GM12878 (cell line): ENCODE measurements at regions not wholly inside any gene's neighbourhood (a gene's known extent, or its start where the extent isn't known, plus 50 kb on each side); places are given as distances from the start of the nearest gene placed in this dataset.

ENCODE experiments used
- ATAC-seq: fragments of 200-7000 bp; cut with Tn5 transposase; 3 replicates; pipeline ENCODE4 v1.9.1; 2020; ENCODE audit warnings: mild to moderate bottlenecking, moderate library complexity
- BruUV-seq: library from RNA; stranded (reverse); fragments of 400-500 nt; replicated peaks from 2 replicates; lab custom pipeline; 2021; lab: Mats Ljungman, UMichigan
- CTCF ChIA-PET: fragments of 300-600 bp; sonication (Branson Sonifier 250); formaldehyde crosslinking; extraction: SDS; loops from one replicate; lab custom pipeline; 2021; ENCODE audit warnings: inconsistent platforms; lab: Yijun Ruan, JAX
- POLR2A ChIA-PET: fragments of 350-600 bp; formaldehyde crosslinking; extraction: SDS; loops from one replicate; lab custom pipeline; 2021; ENCODE audit warnings: inconsistent platforms; lab: Charles Lee
- RAD21 ChIA-PET: fragments of 300-600 bp; sonication (Branson Sonifier 250); formaldehyde crosslinking; loops from one replicate; lab custom pipeline; 2023; ENCODE audit warnings: antibody characterized with exemption; ENCODE audit not compliant: unreplicated experiment; lab: Charles Lee
- SMC1A ChIA-PET: fragments of 300-600 bp; sonication (Branson Sonifier 250); formaldehyde crosslinking; loops from one replicate; lab custom pipeline; 2023; ENCODE audit not compliant: unreplicated experiment, uncharacterized antibody; lab: Charles Lee
- DNase-seq: peaks from one replicate; pipeline ENCODE4 v3.0.0-alpha.2; 2011; ENCODE audit warnings: low read depth, low spot score
- FAIRE-seq: peaks from 3 replicates; lab custom pipeline; 2011; peaks lifted over from hg19 to GRCh38; lab: Jason Lieb, UNC
- H2AFZ ChIP-seq: 2 replicates; pipeline ENCODE4 v1.6.0; 2011; ENCODE audit warnings: low read depth, low read length, control low read depth; ENCODE audit not compliant: control insufficient read depth
- H3K27ac ChIP-seq: 2 replicates; pipeline ENCODE4 v1.5.1; 2011; ENCODE audit warnings: control low read depth; ENCODE audit not compliant: control insufficient read depth, insufficient read depth
- H3K27me3 ChIP-seq, 2 experiments: replicated peaks in 1 of 2; 2 replicates each; pipeline versions ENCODE4 v1.6.0 to v1.6.1; 2011; ENCODE audit warnings: low read length in 1 of 2; ENCODE audit not compliant: control insufficient read depth in 2 of 2, insufficient read depth in 2 of 2
- H3K36me3 ChIP-seq, 2 experiments: 2 replicates each; pipeline ENCODE4 v1.5.1; 2011; ENCODE audit warnings: low read length in 1 of 2; ENCODE audit not compliant: control insufficient read depth in 2 of 2, insufficient read depth in 2 of 2
- H3K4me1 ChIP-seq: 2 replicates; pipeline ENCODE4 v1.6.1; 2011; ENCODE audit warnings: mild to moderate bottlenecking, low read length, moderate library complexity, mixed read lengths; ENCODE audit not compliant: control insufficient read depth, insufficient read depth
- H3K4me2 ChIP-seq: 2 replicates; pipeline ENCODE4 v1.6.0; 2011; ENCODE audit warnings: control low read depth; ENCODE audit not compliant: control insufficient read depth, insufficient read depth
- H3K4me3 ChIP-seq: fragments of 200-600 bp; sonication (generic); 2 replicates; pipeline ENCODE4 v1.5.1; 2016
- H3K79me2 ChIP-seq: 2 replicates; pipeline ENCODE4 v1.6.0; 2011; ENCODE audit warnings: low read length; ENCODE audit not compliant: control insufficient read depth, insufficient read depth
- H3K9ac ChIP-seq: 2 replicates; pipeline ENCODE4 v1.8.0; 2011; ENCODE audit warnings: low read length, control low read depth, mixed read lengths; ENCODE audit not compliant: control insufficient read depth, insufficient read depth
- H3K9me3 ChIP-seq: replicated peaks from 3 replicates; pipeline ENCODE4 v1.5.1; 2011; ENCODE audit warnings: mild to moderate bottlenecking, low read length; ENCODE audit not compliant: control insufficient read depth, insufficient read depth
- H4K20me1 ChIP-seq: 2 replicates; pipeline ENCODE4 v1.6.0; 2011; ENCODE audit not compliant: control insufficient read depth, insufficient read depth
- BRCA1 ChIP-seq: IDR thresholded peaks from 2 replicates; pipeline ENCODE4 v1.6.1; 2011; ENCODE audit warnings: low read depth, low read length, improper control_type of control experiment
- DPF2 ChIP-seq: fragments of 450-650 bp; IDR thresholded peaks from 2 replicates; pipeline ENCODE4 v1.6.1; 2017; ENCODE audit warnings: mild to moderate bottlenecking
- EED ChIP-seq: sonication (generic); IDR thresholded peaks from 2 replicates; pipeline ENCODE4 v1.6.1; 2016; ENCODE audit warnings: antibody characterized with exemption, low read depth
- HCFC1 ChIP-seq: fragments of 150-350 bp; IDR thresholded peaks from 2 replicates; pipeline ENCODE4 v1.6.1; 2014; ENCODE audit warnings: low read length
- IKZF1 ChIP-seq: fragments of 450-650 bp; conservative IDR thresholded peaks from 2 replicates; pipeline ENCODE4 v1.6.1; 2017; ENCODE audit warnings: antibody characterized with exemption, mild to moderate bottlenecking
- IKZF2 ChIP-seq, 2 experiments: fragments of 450-650 bp; IDR thresholded peaks; 2 replicates each; pipeline ENCODE4 v1.6.1; 2017; ENCODE audit warnings: mild to moderate bottlenecking in 2 of 2, moderate library complexity in 2 of 2
- MEF2A ChIP-seq: IDR thresholded peaks from 2 replicates; pipeline ENCODE4 v1.6.1; 2011; ENCODE audit warnings: low read depth, mild to moderate bottlenecking, low read length, moderate library complexity; ENCODE audit not compliant: insufficient read depth
- MEF2B ChIP-seq: fragments of 450-650 bp; IDR thresholded peaks from 2 replicates; pipeline ENCODE4 v1.6.1; 2018; ENCODE audit warnings: mild to moderate bottlenecking, moderate library complexity; ENCODE audit not compliant: partially characterized antibody, poor library complexity, severe bottlenecking
- MLLT1 ChIP-seq: fragments of 450-650 bp; IDR thresholded peaks from 2 replicates; pipeline ENCODE4 v1.6.1; 2016; ENCODE audit warnings: mild to moderate bottlenecking
- PAX5 ChIP-seq: IDR thresholded peaks from 2 replicates; pipeline ENCODE4 v1.6.1; 2011; ENCODE audit warnings: low read depth, low read length, borderline replicate concordance
- POLR2AphosphoS2 ChIP-seq: IDR thresholded peaks from 2 replicates; pipeline ENCODE4 v1.6.1; 2011; ENCODE audit warnings: low read depth, mild to moderate bottlenecking, low read length, improper control_type of control experiment, moderate library complexity
- RAD21 ChIP-seq: IDR thresholded peaks from 2 replicates; pipeline ENCODE4 v1.6.1; 2011; ENCODE audit warnings: mild to moderate bottlenecking, low read depth, low read length, moderate library complexity; ENCODE audit not compliant: insufficient read depth
- SPI1 ChIP-seq: IDR thresholded peaks from 2 replicates; pipeline ENCODE4 v1.6.1; 2011; ENCODE audit warnings: low read depth, mild to moderate bottlenecking, low read length, moderate library complexity, borderline replicate concordance; ENCODE audit not compliant: insufficient read depth
- SREBF1 ChIP-seq: IDR thresholded peaks from 2 replicates; pipeline ENCODE4 v1.6.1; 2012; ENCODE audit warnings: mild to moderate bottlenecking, low read length
- STAT1 ChIP-seq: fragments of 450-650 bp; conservative IDR thresholded peaks from 2 replicates; pipeline ENCODE4 v1.6.1; 2014; ENCODE audit warnings: antibody characterized with exemption, mild to moderate bottlenecking
- WGBS: methylation state at CpG from one replicate; pipeline ENCODE4 v1.1.6; 2016; ENCODE audit warnings: low lambda C conversion rate; ENCODE audit not compliant: insufficient replicate concordance, insufficient coverage; ENCODE audit errors: missing lambda C conversion rate; 5-methylcytosine and 5-hydroxymethylcytosine counted together
- in situ Hi-C: fragments of 300-500 bp; cut with MboI; formaldehyde crosslinking; loops from 9 replicates; pipeline ENCODE4 v1.14.3; 2018; ENCODE audit warnings: mixed read lengths
- intact Hi-C: fragments of 100-400 bp; cut with micrococcal nuclease; formaldehyde crosslinking; loops from one replicate; pipeline ENCODE4 v1.14.2; 2022; ENCODE audit not compliant: unreplicated experiment
- TF ChIP-seq, protein P1 (sequence below): fragments of 450-650 bp; IDR thresholded peaks from 2 replicates; pipeline ENCODE4 v1.6.1; 2018; ENCODE audit warnings: mild to moderate bottlenecking, low read depth, moderate library complexity; ENCODE audit not compliant: partially characterized antibody

- TF ChIP-seq, protein P1, sequence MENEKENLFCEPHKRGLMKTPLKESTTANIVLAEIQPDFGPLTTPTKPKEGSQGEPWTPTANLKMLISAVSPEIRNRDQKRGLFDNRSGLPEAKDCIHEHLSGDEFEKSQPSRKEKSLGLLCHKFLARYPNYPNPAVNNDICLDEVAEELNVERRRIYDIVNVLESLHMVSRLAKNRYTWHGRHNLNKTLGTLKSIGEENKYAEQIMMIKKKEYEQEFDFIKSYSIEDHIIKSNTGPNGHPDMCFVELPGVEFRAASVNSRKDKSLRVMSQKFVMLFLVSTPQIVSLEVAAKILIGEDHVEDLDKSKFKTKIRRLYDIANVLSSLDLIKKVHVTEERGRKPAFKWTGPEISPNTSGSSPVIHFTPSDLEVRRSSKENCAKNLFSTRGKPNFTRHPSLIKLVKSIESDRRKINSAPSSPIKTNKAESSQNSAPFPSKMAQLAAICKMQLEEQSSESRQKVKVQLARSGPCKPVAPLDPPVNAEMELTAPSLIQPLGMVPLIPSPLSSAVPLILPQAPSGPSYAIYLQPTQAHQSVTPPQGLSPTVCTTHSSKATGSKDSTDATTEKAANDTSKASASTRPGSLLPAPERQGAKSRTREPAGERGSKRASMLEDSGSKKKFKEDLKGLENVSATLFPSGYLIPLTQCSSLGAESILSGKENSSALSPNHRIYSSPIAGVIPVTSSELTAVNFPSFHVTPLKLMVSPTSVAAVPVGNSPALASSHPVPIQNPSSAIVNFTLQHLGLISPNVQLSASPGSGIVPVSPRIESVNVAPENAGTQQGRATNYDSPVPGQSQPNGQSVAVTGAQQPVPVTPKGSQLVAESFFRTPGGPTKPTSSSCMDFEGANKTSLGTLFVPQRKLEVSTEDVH: no peak
- TF ChIP-seq RAD21: no peak
- TF ChIP-seq POLR2AphosphoS2: no peak
- TF ChIP-seq MLLT1: no peak
- TF ChIP-seq PAX5: no peak
- TF ChIP-seq BRCA1: no peak
- no peak for TF ChIP-seq HCFC1
- TF ChIP-seq, all 136 proteins: peak for 0
Observed at GRCh38 chr6:137962725-137963124, 95.7 kb downstream of the TNFAIP3 start (continued).

DNA sequence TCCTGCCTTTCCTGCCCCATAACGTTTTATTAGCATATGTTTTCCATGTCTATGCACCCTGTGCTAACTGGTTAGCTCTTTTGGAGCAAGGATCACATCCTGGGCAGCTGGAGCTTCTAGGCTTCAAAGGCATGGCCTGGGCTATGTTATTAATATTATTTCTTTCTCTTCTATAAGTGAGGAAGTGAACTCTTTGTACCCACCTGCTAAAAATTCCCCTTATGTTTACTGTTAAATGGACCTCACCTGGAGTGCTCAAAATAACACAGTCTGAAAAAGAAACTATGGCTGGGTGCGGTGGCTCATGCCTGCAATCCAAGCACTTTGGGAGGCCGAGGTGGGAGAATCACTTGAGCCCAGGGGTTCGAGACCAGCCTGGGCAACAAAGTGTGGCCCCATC lies 97.8 kb downstream of the TNFAIP3 start:
- Histone ChIP-seq H3K4me3 (no peak overlapping the region), H3K4me2 (no peak overlapping the region), H3K4me1 (peaks cover 25% of the 10 kb centered on the region), H4K20me1 (no peaks in the 10 kb centered on the region), H3K27ac (no peak overlapping the region), H2AFZ (no peak overlapping the region), H3K9ac (no peak overlapping the region), H3K27me3 (no peaks in the 10 kb centered on the region), H3K79me2 (no peaks in the 10 kb centered on the region), H3K36me3 (no peaks in the 10 kb centered on the region), H3K9me3 (no peaks in the 10 kb centered on the region; the same call in 2 of the 3 replicates)
- intact Hi-C loops: no loop called here
- RAD21 ChIA-PET: interaction anchor here (0.6 to 2.1 kb wide), 5 partner anchors 11 to 142 kb away, joined by 3 to 7 read pairs (median 3); partner anchors contain the start of gene PERP
- DNase-seq (no peak), ATAC-seq (peak; percentile 55), FAIRE-seq (no peak)
- CTCF ChIA-PET: interaction anchor here (1.4 to 9.1 kb wide), 5 partner anchors 11 to 165 kb away, joined by 3 to 83 read pairs (median 6); no protein-coding TSS in a partner anchor
- TF ChIP-seq MEF2A: 0 out of 2 replicates have a peak, but pooled peaks have one; percentile 41
- 0 out of 2 replicates have a peak, but pooled peaks have one; percentile 13 for TF ChIP-seq DPF2
- peak; percentile 26 to 40; a peak in 1 of 4 replicates for TF ChIP-seq IKZF2 (IDR thresholded peaks at IDR 0.05)
- TF ChIP-seq STAT1: no peak
- TF ChIP-seq SPI1: peak; percentile 59
- peak; percentile 24 for TF ChIP-seq EED
- peak; percentile 12 for TF ChIP-seq MEF2B
- 0 out of 2 replicates have a peak, but pooled peaks have one; percentile 31 for TF ChIP-seq IKZF1
- TF ChIP-seq SREBF1: no peak
- BruUV-seq: no TSS peak
- 9% methylated on average over 4 of the region's 4 CpGs for WGBS
- in situ Hi-C loops: no loop called here
- SMC1A ChIA-PET: interaction anchor here (8.1 kb wide), 1 partner anchor 16 kb away, joined by 112 read pairs; no protein-coding TSS in a partner anchor
- POLR2A ChIA-PET: no interaction called here
